Neural cell (in vitro differentiated cells): ENCODE measurements at regions not wholly inside any gene's neighbourhood (a gene's known extent, or its start where the extent isn't known, plus 50 kb on each side); places are given as distances from the start of the nearest gene placed in this dataset.

Experiments used
- H2AFZ ChIP-seq: fragments of 200-600, 300-800 bp; sonication (generic), shearing (Covaris generic); 2 replicates; pipeline ENCODE4 v1.6.0; 2014; ENCODE audit warnings: low read depth, mild to moderate bottlenecking, antibody characterized with exemption, low read length, moderate library complexity
- H3F3A ChIP-seq: fragments of 200-600 bp; shearing (Covaris generic); 2 replicates; pipeline ENCODE4 v1.6.1; 2016; ENCODE audit warnings: mild to moderate bottlenecking, moderate library complexity, mixed read lengths, antibody characterized with exemption, low read length; ENCODE audit not compliant: insufficient read depth, poor library complexity, severe bottlenecking
- H3K27ac ChIP-seq: fragments of 200-600, 300-800 bp; sonication (generic), shearing (Covaris generic); 2 replicates; pipeline ENCODE4 v1.5.1; 2014; ENCODE audit warnings: mild to moderate bottlenecking, low read length, moderate library complexity
- H3K27me3 ChIP-seq: fragments of 300-800, 200-600 bp; sonication (generic), shearing (Covaris generic); 2 replicates; pipeline ENCODE4 v1.6.0; 2014; ENCODE audit warnings: mild to moderate bottlenecking, low read depth, low read length, moderate library complexity; ENCODE audit not compliant: insufficient read depth
- H3K36me3 ChIP-seq: fragments of 300-800, 200-600 bp; sonication (generic), shearing (Covaris generic); 2 replicates; pipeline ENCODE4 v1.5.1; 2014; ENCODE audit warnings: mild to moderate bottlenecking, antibody characterized with exemption, low read length, moderate library complexity; ENCODE audit not compliant: insufficient read depth
- H3K4me2 ChIP-seq: fragments of 300-800, 200-600 bp; sonication (generic), shearing (Covaris generic); 2 replicates; pipeline ENCODE4 v1.6.0; 2014; ENCODE audit warnings: mild to moderate bottlenecking, low read length
- H3K4me3 ChIP-seq: fragments of 300-800, 200-600 bp; sonication (generic), shearing (Covaris generic); 2 replicates; pipeline ENCODE4 v1.5.1; 2014; ENCODE audit warnings: mild to moderate bottlenecking, low read length, moderate library complexity
- H3K79me2 ChIP-seq: fragments of 200-600 bp; shearing (Covaris generic); replicated peaks from 2 replicates; pipeline ENCODE4 v1.6.0; 2014; ENCODE audit warnings: mild to moderate bottlenecking, low read length, moderate library complexity; ENCODE audit not compliant: insufficient read depth
- H3K9ac ChIP-seq: fragments of 300-800, 200-600 bp; sonication (generic), shearing (Covaris generic); 2 replicates; pipeline ENCODE4 v1.6.1; 2016; ENCODE audit warnings: mild to moderate bottlenecking, low read length, mixed read lengths
- H3K9me2 ChIP-seq: fragments of 200-600 bp; shearing (Covaris generic); 2 replicates; pipeline ENCODE4 v1.6.1; 2016; ENCODE audit warnings: mild to moderate bottlenecking, low read length, mixed read lengths; ENCODE audit not compliant: insufficient read depth
- H3K9me3 ChIP-seq: fragments of 200-600, 300-800 bp; sonication (generic), shearing (Covaris generic); 2 replicates; pipeline ENCODE4 v1.6.1; 2016; ENCODE audit warnings: mild to moderate bottlenecking, mixed run types, low read length, moderate library complexity, mixed read lengths
- H4K20me1 ChIP-seq: fragments of 200-600 bp; shearing (Covaris generic); 2 replicates; pipeline ENCODE4 v1.6.1; 2016; ENCODE audit warnings: mild to moderate bottlenecking, mixed run types; ENCODE audit not compliant: insufficient read depth
- EP300 ChIP-seq: fragments of 450-650 bp; conservative IDR thresholded peaks from 2 replicates; pipeline ENCODE4 v1.6.1; 2014; ENCODE audit warnings: antibody characterized with exemption, mild to moderate bottlenecking, moderate library complexity; ENCODE audit not compliant: poor library complexity, severe bottlenecking
- EZH2 ChIP-seq: fragments of 200-600, 300-800 bp; shearing (Covaris generic), sonication (generic); IDR thresholded peaks from 2 replicates; pipeline ENCODE4 v1.6.1; 2014; ENCODE audit warnings: antibody characterized with exemption, low read length, borderline replicate concordance, mild to moderate bottlenecking; ENCODE audit not compliant: insufficient read depth, poor library complexity, severe bottlenecking
- MXI1 ChIP-seq: fragments of 450-650 bp; conservative IDR thresholded peaks from 2 replicates; pipeline ENCODE4 v1.6.1; 2014; ENCODE audit warnings: antibody characterized with exemption, mild to moderate bottlenecking; ENCODE audit not compliant: poor library complexity, severe bottlenecking
- POLR2AphosphoS5 ChIP-seq: IDR thresholded peaks from 2 replicates; pipeline ENCODE4 v1.6.1; 2012
- RAD21 ChIP-seq: fragments of 450-650 bp; conservative IDR thresholded peaks from 2 replicates; pipeline ENCODE4 v1.6.1; 2014; ENCODE audit warnings: antibody characterized with exemption, mild to moderate bottlenecking, moderate library complexity
- REST ChIP-seq: IDR thresholded peaks from 2 replicates; pipeline ENCODE4 v1.6.1; 2012; ENCODE audit warnings: borderline replicate concordance
- SMC3 ChIP-seq: fragments of 450-650 bp; conservative IDR thresholded peaks from 2 replicates; pipeline ENCODE4 v1.6.1; 2014; ENCODE audit warnings: antibody characterized with exemption, mild to moderate bottlenecking, moderate library complexity; ENCODE audit not compliant: poor library complexity
- TAF1 ChIP-seq: IDR thresholded peaks from 2 replicates; pipeline ENCODE4 v1.6.1; 2012; ENCODE audit warnings: low read depth
- TF ChIP-seq, protein P1 (sequence below): fragments of 450-650 bp; IDR thresholded peaks from 2 replicates; pipeline ENCODE4 v1.5.1; 2014; ENCODE audit warnings: antibody characterized with exemption, mild to moderate bottlenecking, moderate library complexity; ENCODE audit not compliant: poor library complexity, severe bottlenecking

DNA sequence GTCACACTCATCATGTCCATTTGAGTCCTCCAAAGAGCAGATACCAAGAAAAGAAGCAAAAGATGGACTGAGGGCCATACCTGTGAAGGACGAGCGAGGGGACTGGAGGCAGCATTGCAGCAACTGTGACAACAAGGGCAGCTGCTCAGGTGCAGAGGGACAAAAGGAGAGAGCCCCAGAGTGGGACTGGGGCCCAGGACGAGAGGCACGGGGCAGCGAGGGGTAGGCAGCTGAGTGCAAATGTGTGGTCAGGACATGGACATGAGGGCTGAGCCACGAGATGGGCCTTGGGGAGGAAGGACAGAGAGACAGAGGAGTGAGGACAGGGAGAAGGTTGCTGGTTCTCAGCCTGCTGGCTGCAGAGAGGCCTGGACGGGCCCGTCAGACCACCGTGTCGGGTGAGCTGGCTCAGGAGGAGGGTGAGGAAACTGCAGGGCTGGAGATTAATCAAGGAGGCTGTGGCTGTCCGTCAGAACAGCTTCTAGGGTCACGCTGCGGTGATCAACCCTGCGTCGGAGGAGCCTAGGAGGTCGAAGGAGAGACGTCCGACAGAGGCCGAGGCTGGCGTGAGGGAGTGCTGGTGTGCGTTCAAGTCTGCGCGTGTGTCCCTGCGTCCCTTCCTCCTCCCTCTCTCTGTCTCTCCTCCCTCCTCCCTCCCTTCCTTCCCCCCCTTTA lies 206.8 kb upstream of the HDAC4 start:
- Histone ChIP-seq H3K27ac (no peak overlapping the region), H2AFZ (no peak overlapping the region), H3K9ac (no peak overlapping the region), H3K79me2 (no peaks in the 10 kb centered on the region), H3K4me3 (no peak overlapping the region), H3K9me3 (no peaks in the 10 kb centered on the region), H3K9me2 (no peaks in the 10 kb centered on the region), H3K27me3 (no peaks in the 10 kb centered on the region), H3K36me3 (no peaks in the 10 kb centered on the region), H3F3A (no peaks in the 10 kb centered on the region), H4K20me1 (no peaks in the 10 kb centered on the region), H3K4me2 (no peak overlapping the region)
- no peak for TF ChIP-seq EP300
- TF ChIP-seq MXI1: no peak
- TF ChIP-seq SMC3: no peak

DNA sequence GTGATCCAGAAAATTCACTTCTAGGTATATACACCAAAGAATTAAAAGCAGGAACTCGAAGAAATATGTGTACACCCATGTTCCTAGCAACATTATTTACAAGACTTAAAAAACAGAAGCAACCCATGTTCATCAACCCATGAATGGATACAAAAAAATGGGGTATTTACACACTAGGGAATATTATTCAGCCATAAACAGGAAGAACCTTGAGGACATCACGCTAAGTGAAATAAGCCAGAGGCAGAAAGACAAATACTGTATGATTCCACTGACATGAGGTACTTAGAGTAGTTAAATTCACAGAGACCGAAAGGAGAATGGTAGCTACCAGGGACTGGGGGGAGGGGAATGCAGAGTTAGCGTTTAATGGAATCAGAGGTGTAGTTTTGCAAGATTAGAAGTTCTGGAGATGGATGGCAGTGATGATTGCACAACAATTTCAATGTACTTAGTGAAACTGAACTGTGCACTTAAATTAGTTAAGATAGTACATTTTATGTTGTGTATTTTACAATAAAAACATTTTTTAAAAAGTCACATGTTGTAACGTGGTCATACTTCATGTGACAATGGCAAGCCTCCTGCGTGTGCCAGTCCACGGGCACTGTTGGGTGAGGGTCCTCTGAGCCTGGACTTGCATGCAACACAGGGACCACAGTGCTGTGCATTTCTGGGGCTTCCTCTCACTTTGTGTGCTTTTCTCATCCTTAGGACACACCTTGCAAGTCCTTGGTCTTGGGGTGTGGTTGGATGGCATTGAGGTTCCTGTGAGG lies 206.1 kb upstream of the HDAC4 start:
- no peaks in the 10 kb centered on the region for H4K20me1 ChIP-seq
- H3K4me3 ChIP-seq: no peak overlapping the region
- H2AFZ ChIP-seq: no peak overlapping the region
- H3K9me2 ChIP-seq: no peaks in the 10 kb centered on the region
- H3K9ac ChIP-seq: no peak overlapping the region
- H3F3A ChIP-seq: no peaks in the 10 kb centered on the region
- no peak for TF ChIP-seq RAD21
- no peak for TF ChIP-seq MXI1
- no peak for TF ChIP-seq REST
- TF ChIP-seq TAF1: no peak
- no peak for TF ChIP-seq EZH2
- no peak for TF ChIP-seq EP300
- TF ChIP-seq POLR2AphosphoS5: no peak
- TF ChIP-seq, protein P1, sequence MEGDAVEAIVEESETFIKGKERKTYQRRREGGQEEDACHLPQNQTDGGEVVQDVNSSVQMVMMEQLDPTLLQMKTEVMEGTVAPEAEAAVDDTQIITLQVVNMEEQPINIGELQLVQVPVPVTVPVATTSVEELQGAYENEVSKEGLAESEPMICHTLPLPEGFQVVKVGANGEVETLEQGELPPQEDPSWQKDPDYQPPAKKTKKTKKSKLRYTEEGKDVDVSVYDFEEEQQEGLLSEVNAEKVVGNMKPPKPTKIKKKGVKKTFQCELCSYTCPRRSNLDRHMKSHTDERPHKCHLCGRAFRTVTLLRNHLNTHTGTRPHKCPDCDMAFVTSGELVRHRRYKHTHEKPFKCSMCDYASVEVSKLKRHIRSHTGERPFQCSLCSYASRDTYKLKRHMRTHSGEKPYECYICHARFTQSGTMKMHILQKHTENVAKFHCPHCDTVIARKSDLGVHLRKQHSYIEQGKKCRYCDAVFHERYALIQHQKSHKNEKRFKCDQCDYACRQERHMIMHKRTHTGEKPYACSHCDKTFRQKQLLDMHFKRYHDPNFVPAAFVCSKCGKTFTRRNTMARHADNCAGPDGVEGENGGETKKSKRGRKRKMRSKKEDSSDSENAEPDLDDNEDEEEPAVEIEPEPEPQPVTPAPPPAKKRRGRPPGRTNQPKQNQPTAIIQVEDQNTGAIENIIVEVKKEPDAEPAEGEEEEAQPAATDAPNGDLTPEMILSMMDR: no peak
- TF ChIP-seq SMC3: no peak
- no peak overlapping the region for H3K27ac ChIP-seq
- no peaks in the 10 kb centered on the region for H3K27me3 ChIP-seq
- no peaks in the 10 kb centered on the region for H3K36me3 ChIP-seq
- no peaks in the 10 kb centered on the region for H3K79me2 ChIP-seq
- H3K9me3 ChIP-seq: no peaks in the 10 kb centered on the region
- no peak overlapping the region for H3K4me2 ChIP-seq
